HEK293T (cell line): ENCODE measurements at regions not wholly inside any gene's neighbourhood (a gene's known extent, or its start where the extent isn't known, plus 50 kb on each side); places are given as distances from the start of the nearest gene placed in this dataset.

Experiments
- CTCF ChIA-PET: fragments of 350-600 bp; formaldehyde crosslinking; extraction: SDS; loops from one replicate; lab custom pipeline; 2021; ENCODE audit warnings: antibody characterized with exemption, inconsistent platforms; lab: Yijun Ruan, JAX
- POLR2A ChIA-PET: fragments of 350-600 bp; formaldehyde crosslinking; extraction: SDS; loops from one replicate; lab custom pipeline; 2020; ENCODE audit warnings: antibody characterized with exemption, inconsistent platforms; lab: Yijun Ruan, JAX
- DNase-seq: peaks from one replicate; pipeline ENCODE4 v3.0.0; 2012; ENCODE audit warnings: mixed read lengths; ENCODE audit errors: extremely low spot score
- ARNT ChIP-seq: fragments of 450-650 bp; IDR thresholded peaks from 2 replicates; pipeline ENCODE4 v1.6.1; 2017; ENCODE audit warnings: mild to moderate bottlenecking
- BHLHE40 ChIP-seq: fragments of 450-650 bp; IDR thresholded peaks from 2 replicates; pipeline ENCODE4 v1.6.1; 2016; ENCODE audit warnings: mild to moderate bottlenecking, moderate library complexity, borderline replicate concordance
- CTBP1 ChIP-seq: fragments of 450-650 bp; IDR thresholded peaks from 2 replicates; pipeline ENCODE4 v1.6.1; 2016; ENCODE audit warnings: borderline replicate concordance
- ELF4 ChIP-seq: fragments of 450-650 bp; IDR thresholded peaks from 2 replicates; pipeline ENCODE4 v1.6.1; 2017; ENCODE audit warnings: antibody characterized with exemption
- FOXA1 ChIP-seq: fragments of 450-650 bp; IDR thresholded peaks from 2 replicates; pipeline ENCODE4 v1.6.1; 2016; ENCODE audit warnings: mild to moderate bottlenecking
- FOXK2 ChIP-seq: fragments of 450-650 bp; IDR thresholded peaks from 2 replicates; pipeline ENCODE4 v1.6.1; 2016; ENCODE audit warnings: mild to moderate bottlenecking
- FOXM1 ChIP-seq: fragments of 450-650 bp; IDR thresholded peaks from 2 replicates; pipeline ENCODE4 v1.6.1; 2017; ENCODE audit warnings: mild to moderate bottlenecking, borderline replicate concordance
- HDGF ChIP-seq: fragments of 450-650 bp; IDR thresholded peaks from 2 replicates; pipeline ENCODE4 v1.6.1; 2017; ENCODE audit warnings: antibody characterized with exemption, borderline replicate concordance
- L3MBTL2 ChIP-seq: fragments of 450-650 bp; conservative IDR thresholded peaks from 2 replicates; pipeline ENCODE4 v1.6.1; 2016; ENCODE audit warnings: mild to moderate bottlenecking
- LEF1 ChIP-seq: fragments of 450-650 bp; IDR thresholded peaks from 2 replicates; pipeline ENCODE4 v1.6.1; 2017; ENCODE audit warnings: mild to moderate bottlenecking, borderline replicate concordance
- NFRKB ChIP-seq: fragments of 450-650 bp; IDR thresholded peaks from 2 replicates; pipeline ENCODE4 v1.6.1; 2016; ENCODE audit warnings: mild to moderate bottlenecking, moderate library complexity
- PKNOX1 ChIP-seq: fragments of 450-650 bp; IDR thresholded peaks from 2 replicates; pipeline ENCODE4 v1.6.1; 2016
- SP1 ChIP-seq: fragments of 450-650 bp; IDR thresholded peaks from 2 replicates; pipeline ENCODE4 v1.6.1; 2017
- SUZ12 ChIP-seq: fragments of 450-650 bp; IDR thresholded peaks from 2 replicates; pipeline ENCODE4 v1.6.1; 2016; ENCODE audit warnings: mild to moderate bottlenecking
- TARDBP ChIP-seq: fragments of 450-650 bp; IDR thresholded peaks from 2 replicates; pipeline ENCODE4 v1.6.1; 2016
- ZNF384 ChIP-seq: fragments of 450-650 bp; IDR thresholded peaks from 2 replicates; pipeline ENCODE4 v1.6.1; 2016

GRCh38 chr12:29992366-29992765, 208.6 kb upstream of the TMTC1 start:
- no peak for DNase-seq
- no peak for TF ChIP-seq L3MBTL2
- no peak for TF ChIP-seq FOXA1
- TF ChIP-seq PKNOX1 = no peak
- POLR2A ChIA-PET = no interaction called here
- CTCF ChIA-PET = no interaction called here

GRCh38 chr12:29991924-29992323, 208.2 kb upstream of the TMTC1 start:
- ChIA-PET CTCF (no interaction called here), POLR2A (no interaction called here)
- no peak for DNase-seq
- TF ChIP-seq ARNT (no peak), FOXM1 (no peak), FOXK2 (no peak), CTBP1 (no peak), LEF1 (no peak), HDGF (no peak), SP1 (no peak), BHLHE40 (no peak), FOXA1 (no peak), L3MBTL2 (no peak), ZNF384 (no peak), PKNOX1 (no peak), TARDBP (no peak), ELF4 (no peak), NFRKB (no peak), SUZ12 (no peak)

GRCh38 chr12:29990971-29991370, 207.2 kb upstream of the TMTC1 start:
- no peak for DNase-seq
- CTCF ChIA-PET = no interaction called here
- no peak for TF ChIP-seq LEF1
- TF ChIP-seq ZNF384 = no peak
- no peak for TF ChIP-seq ELF4
- no peak for TF ChIP-seq PKNOX1
- TF ChIP-seq L3MBTL2 = no peak
- TF ChIP-seq TARDBP = no peak
- no peak for TF ChIP-seq NFRKB
- no peak for TF ChIP-seq BHLHE40
- no peak for TF ChIP-seq SUZ12
- no peak for TF ChIP-seq FOXM1
- TF ChIP-seq SP1 = no peak
- POLR2A ChIA-PET = no interaction called here

- POLR2A ChIA-PET = no interaction called here
- DNase-seq = no peak
These were observed 200.1 kb upstream of the TMTC1 start for GRCh38 chr12:29983851-29984250.

GRCh38 chr12:29980304-29980703, 196.6 kb upstream of the TMTC1 start:
- TF ChIP-seq SP1 = no peak
- no peak for TF ChIP-seq ZNF384
- no peak for TF ChIP-seq ELF4
- no peak for TF ChIP-seq ARNT
- TF ChIP-seq FOXA1 = no peak
- no peak for TF ChIP-seq HDGF
- no peak for TF ChIP-seq NFRKB
- TF ChIP-seq SUZ12 = no peak
- no peak for TF ChIP-seq FOXK2
- TF ChIP-seq CTBP1 = no peak
- TF ChIP-seq BHLHE40 = no peak
- TF ChIP-seq PKNOX1 = no peak
- TF ChIP-seq LEF1 = no peak
- no peak for TF ChIP-seq FOXM1
- no peak for TF ChIP-seq TARDBP
- TF ChIP-seq L3MBTL2 = no peak
- CTCF ChIA-PET = no interaction called here
- POLR2A ChIA-PET = no interaction called here
- DNase-seq = no peak

More at GRCh38 chr12:29983851-29984250, 200.1 kb upstream of the TMTC1 start:
- CTCF ChIA-PET = no interaction called here
- TF ChIP-seq NFRKB = no peak
- no peak for TF ChIP-seq HDGF
- no peak for TF ChIP-seq L3MBTL2
- TF ChIP-seq PKNOX1 = peak; percentile 56
- TF ChIP-seq ZNF384 = no peak
- no peak for TF ChIP-seq FOXK2
- TF ChIP-seq BHLHE40 = no peak
- TF ChIP-seq CTBP1 = no peak

- CTCF ChIA-PET = no interaction called here
- DNase-seq = no peak
- TF ChIP-seq FOXM1 = no peak
- TF ChIP-seq ELF4 = no peak
- no peak for TF ChIP-seq NFRKB
- TF ChIP-seq HDGF = no peak
- no peak for TF ChIP-seq SUZ12
- no peak for TF ChIP-seq ARNT
- peak; percentile 48; the same call in 1 of the 2 replicates for TF ChIP-seq PKNOX1
- POLR2A ChIA-PET = no interaction called here
These were observed 187.7 kb upstream of the TMTC1 start for GRCh38 chr12:29971446-29971845.
